ENCODE measurements at regions not wholly inside any gene's neighbourhood (a gene's known extent, or its start where the extent isn't known, plus 50 kb on each side); places are given as distances from the start of the nearest gene placed in this dataset.
A peak's percentile ranks its signal among the peaks of the same experiment; 100 is the strongest.

DNA sequence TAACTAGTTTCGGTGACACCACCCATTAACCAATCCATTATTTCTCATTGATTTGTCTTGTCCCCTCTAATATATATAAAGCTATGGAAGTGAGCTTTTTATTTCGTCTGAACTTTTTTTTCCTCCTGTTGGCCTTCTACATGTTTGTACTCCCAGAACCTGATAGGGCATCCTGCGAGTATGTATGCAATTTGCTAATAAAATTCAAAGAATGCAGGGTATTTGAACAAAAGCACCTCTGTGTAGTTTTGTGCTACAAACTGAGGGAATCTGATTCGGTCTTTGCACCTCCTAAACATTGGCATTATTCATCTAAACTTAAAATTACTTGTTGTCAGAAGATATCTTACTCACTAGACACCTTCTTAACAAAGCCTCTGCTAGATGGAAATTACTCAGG lies 242.9 kb upstream of the TMEFF2 start:
- TF ChIP-seq, protein P1, sequence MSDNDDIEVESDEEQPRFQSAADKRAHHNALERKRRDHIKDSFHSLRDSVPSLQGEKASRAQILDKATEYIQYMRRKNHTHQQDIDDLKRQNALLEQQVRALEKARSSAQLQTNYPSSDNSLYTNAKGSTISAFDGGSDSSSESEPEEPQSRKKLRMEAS (IDR thresholded peaks at IDR 0.05): no peak
- peak; percentile 87 for TF ChIP-seq TEAD4 (IDR thresholded peaks at IDR 0.05)
- TF ChIP-seq REST (IDR thresholded peaks at IDR 0.05; ENCODE audit: low read depth): no peak
- no peak for TF ChIP-seq CEBPB (IDR thresholded peaks at IDR 0.05)
- no peak for TF ChIP-seq TCF12 (IDR thresholded peaks at IDR 0.05; ENCODE audit: low read depth)
- no peak for TF ChIP-seq TAF1 (IDR thresholded peaks at IDR 0.05; ENCODE audit: low read depth)
- no peak for TF ChIP-seq EGR1 (IDR thresholded peaks at IDR 0.05)
- no peak for TF ChIP-seq EP300 (IDR thresholded peaks at IDR 0.05; ENCODE audit: borderline replicate concordance)
- no peak for TF ChIP-seq FOXM1 (IDR thresholded peaks at IDR 0.05; ENCODE audit: borderline replicate concordance, low read depth)
